Activated CD4-positive, alpha-beta T cell treated with anti-CD3 and anti-CD28 coated beads, Interleukin-2, amount 10 ng/mL, durations not matched to agents 24 days and 14 days (primary cell): ENCODE measurements at regions not wholly inside any gene's neighbourhood (a gene's known extent, or its start where the extent isn't known, plus 50 kb on each side); places are given as distances from the start of the nearest gene placed in this dataset.

Source experiments
- DNase-seq: peaks from one replicate; pipeline ENCODE4 v3.0.0; 2022
- H3K27ac Mint-ChIP-seq: one replicate; pipeline ENCODE4 v1.8.0; 2022; ENCODE audit warnings: mild to moderate bottlenecking, mixed read lengths
- H3K27me3 Mint-ChIP-seq: one replicate; pipeline ENCODE4 v1.8.0; 2022; ENCODE audit warnings: mixed read lengths
- H3K36me3 Mint-ChIP-seq: one replicate; pipeline ENCODE4 v1.8.0; 2022; ENCODE audit warnings: low read depth, mild to moderate bottlenecking, mixed read lengths
- H3K4me1 Mint-ChIP-seq: one replicate; pipeline ENCODE4 v1.8.0; 2021; ENCODE audit warnings: mixed read lengths
- H3K4me3 Mint-ChIP-seq: one replicate; pipeline ENCODE4 v1.8.0; 2022; ENCODE audit warnings: mild to moderate bottlenecking, moderate library complexity, mixed read lengths
- H3K9me3 Mint-ChIP-seq: one replicate; pipeline ENCODE4 v1.8.0; 2021; ENCODE audit warnings: mixed read lengths
- intact Hi-C: fragments of 100-400 bp; cut with micrococcal nuclease; formaldehyde crosslinking; loops from one replicate; pipeline ENCODE4 v1.15.1; 2023

- Mint-ChIP-seq H3K36me3 (no peaks in the 10 kb centered on the region), H3K9me3 (no peaks in the 10 kb centered on the region), H3K27me3 (no peaks in the 10 kb centered on the region), H3K27ac (no peak overlapping the region), H3K4me1 (no peaks in the 10 kb centered on the region), H3K4me3 (no peak overlapping the region)
- intact Hi-C loops = loop anchor here (1.0 to 5.0 kb wide), 2 partner anchors 552 to 594 kb away; partner anchors contain the start of gene RPRM
- peak; percentile 82 for DNase-seq
Observed at GRCh38 chr2:152925547-152926448, 207.4 kb downstream of the ARL6IP6 start.

DNA sequence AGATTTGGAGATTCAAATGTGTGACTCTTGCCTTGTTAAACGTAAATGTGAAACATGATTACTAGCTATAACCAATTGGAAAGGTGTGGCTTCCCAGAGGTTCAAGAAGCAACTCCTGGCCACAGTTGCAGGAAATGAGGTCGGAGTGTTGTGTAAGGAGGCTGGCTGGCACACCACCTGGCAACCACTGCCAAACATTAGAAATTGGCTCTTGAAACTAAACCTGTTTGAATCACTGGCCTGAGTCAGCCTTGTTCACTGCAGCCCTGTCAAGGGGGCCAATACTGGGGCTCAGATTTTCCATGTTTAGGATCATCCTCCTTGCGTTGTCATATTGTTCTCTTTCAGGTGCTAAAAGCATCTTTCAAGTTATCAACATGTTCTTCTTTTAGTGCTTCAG lies 206.3 kb downstream of the ARL6IP6 start:
- intact Hi-C loops = loop anchor here (5.0 kb wide), 1 partner anchor 553 kb away; the partner anchor contains the start of gene RPRM
- DNase-seq = no peak

DNA sequence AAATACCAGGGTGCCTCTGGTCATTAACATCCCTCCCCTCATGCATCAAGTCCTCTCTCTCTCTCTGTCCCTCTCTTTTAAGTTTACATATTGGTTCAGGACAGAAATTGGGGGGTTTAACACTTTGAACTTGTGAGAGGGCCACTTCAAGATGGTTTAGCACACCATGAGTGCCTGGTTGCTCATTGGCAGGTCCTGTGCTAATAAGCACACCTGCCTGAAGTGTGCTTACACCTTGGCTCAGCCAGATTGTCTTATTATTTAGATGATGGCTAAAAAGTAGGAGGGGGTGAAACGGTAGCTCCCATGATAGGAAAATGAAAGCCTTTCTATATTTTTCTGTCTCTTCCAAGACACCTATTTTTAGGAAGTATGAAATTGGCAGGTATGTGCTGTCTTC lies 205.8 kb downstream of the ARL6IP6 start:
- DNase-seq = no peak
- Mint-ChIP-seq H3K4me3 (no peak overlapping the region), H3K36me3 (no peaks in the 10 kb centered on the region), H3K9me3 (no peaks in the 10 kb centered on the region), H3K4me1 (no peaks in the 10 kb centered on the region), H3K27me3 (no peaks in the 10 kb centered on the region), H3K27ac (no peak overlapping the region)
- intact Hi-C loops = no loop called here

More for the DNA sequence above, 206.3 kb downstream of the ARL6IP6 start:
- H3K27me3 Mint-ChIP-seq = no peaks in the 10 kb centered on the region
- no peak overlapping the region for H3K27ac Mint-ChIP-seq
- no peaks in the 10 kb centered on the region for H3K9me3 Mint-ChIP-seq
- H3K36me3 Mint-ChIP-seq = no peaks in the 10 kb centered on the region
- H3K4me3 Mint-ChIP-seq = no peak overlapping the region
- no peaks in the 10 kb centered on the region for H3K4me1 Mint-ChIP-seq

GRCh38 chr2:152920846-152921245 lies 202.4 kb downstream of the ARL6IP6 start:
- Mint-ChIP-seq H3K27ac (no peak overlapping the region), H3K4me3 (no peak overlapping the region), H3K36me3 (no peaks in the 10 kb centered on the region), H3K27me3 (no peaks in the 10 kb centered on the region), H3K9me3 (no peaks in the 10 kb centered on the region), H3K4me1 (no peaks in the 10 kb centered on the region)
- intact Hi-C loops = no loop called here
- no peak for DNase-seq

DNA sequence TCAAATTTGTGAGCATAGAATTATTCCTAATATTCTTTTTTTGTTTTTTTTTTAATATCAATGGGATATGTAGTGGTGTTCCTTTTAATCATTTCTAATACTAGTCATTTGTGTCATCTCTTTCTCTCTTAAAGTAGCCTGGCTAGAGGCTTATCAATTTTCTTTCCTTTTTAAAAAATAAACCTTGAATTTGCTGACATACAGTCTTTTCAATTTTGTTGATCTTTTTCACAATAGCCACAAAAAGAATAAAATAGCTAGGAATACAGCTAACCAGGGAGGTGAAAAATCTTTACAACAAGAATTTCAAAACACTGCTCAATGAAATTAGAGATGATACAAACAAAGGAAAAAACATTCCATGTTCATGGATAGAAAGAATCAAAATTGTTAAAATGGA lies 192.6 kb downstream of the ARL6IP6 start:
- no peaks in the 10 kb centered on the region for H3K36me3 Mint-ChIP-seq
- no peaks in the 10 kb centered on the region for H3K4me1 Mint-ChIP-seq
- H3K4me3 Mint-ChIP-seq = no peak overlapping the region
- H3K27ac Mint-ChIP-seq = no peak overlapping the region
- no peak for DNase-seq
- no peaks in the 10 kb centered on the region for H3K9me3 Mint-ChIP-seq
- intact Hi-C loops = no loop called here
- H3K27me3 Mint-ChIP-seq = no peaks in the 10 kb centered on the region

- Mint-ChIP-seq H3K9me3 (no peaks in the 10 kb centered on the region), H3K27me3 (no peaks in the 10 kb centered on the region), H3K36me3 (no peaks in the 10 kb centered on the region), H3K27ac (no peak overlapping the region), H3K4me1 (no peaks in the 10 kb centered on the region), H3K4me3 (no peak overlapping the region)
- DNase-seq = no peak
- intact Hi-C loops = no loop called here
Observed at GRCh38 chr2:152907046-152907445, 188.6 kb downstream of the ARL6IP6 start.

GRCh38 chr2:152894051-152894450 lies 175.6 kb downstream of the ARL6IP6 start:
- no peaks in the 10 kb centered on the region for H3K9me3 Mint-ChIP-seq
- no peak overlapping the region for H3K4me3 Mint-ChIP-seq
- H3K27ac Mint-ChIP-seq = no peak overlapping the region
- no peaks in the 10 kb centered on the region for H3K36me3 Mint-ChIP-seq
- no peaks in the 10 kb centered on the region for H3K27me3 Mint-ChIP-seq
- intact Hi-C loops = no loop called here
- no peak for DNase-seq
- no peaks in the 10 kb centered on the region for H3K4me1 Mint-ChIP-seq

DNA sequence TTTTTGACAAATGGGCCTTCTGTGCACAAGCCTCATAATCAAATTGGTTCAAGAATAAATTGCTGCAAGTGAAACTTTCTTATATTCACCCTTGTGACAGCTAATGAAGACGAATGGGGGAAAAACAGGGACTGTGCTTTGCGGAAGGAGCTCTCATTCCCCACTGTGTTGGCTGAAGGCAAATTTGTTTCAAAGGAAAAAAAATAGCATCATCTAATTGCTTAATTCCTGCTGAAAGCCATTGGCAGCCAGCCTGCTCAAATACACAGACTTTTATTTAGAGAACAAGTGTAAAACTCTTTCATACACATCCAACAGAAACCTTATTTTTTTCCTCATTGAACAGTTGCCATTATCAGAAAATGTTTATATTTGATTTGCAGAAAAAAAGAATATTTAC lies 172.3 kb downstream of the ARL6IP6 start:
- H3K27ac Mint-ChIP-seq = no peak overlapping the region
- no peak for DNase-seq
- no peaks in the 10 kb centered on the region for H3K36me3 Mint-ChIP-seq
- H3K4me1 Mint-ChIP-seq = no peaks in the 10 kb centered on the region
- intact Hi-C loops = no loop called here
- no peaks in the 10 kb centered on the region for H3K9me3 Mint-ChIP-seq
- H3K4me3 Mint-ChIP-seq = no peak overlapping the region
- H3K27me3 Mint-ChIP-seq = no peaks in the 10 kb centered on the region

DNA sequence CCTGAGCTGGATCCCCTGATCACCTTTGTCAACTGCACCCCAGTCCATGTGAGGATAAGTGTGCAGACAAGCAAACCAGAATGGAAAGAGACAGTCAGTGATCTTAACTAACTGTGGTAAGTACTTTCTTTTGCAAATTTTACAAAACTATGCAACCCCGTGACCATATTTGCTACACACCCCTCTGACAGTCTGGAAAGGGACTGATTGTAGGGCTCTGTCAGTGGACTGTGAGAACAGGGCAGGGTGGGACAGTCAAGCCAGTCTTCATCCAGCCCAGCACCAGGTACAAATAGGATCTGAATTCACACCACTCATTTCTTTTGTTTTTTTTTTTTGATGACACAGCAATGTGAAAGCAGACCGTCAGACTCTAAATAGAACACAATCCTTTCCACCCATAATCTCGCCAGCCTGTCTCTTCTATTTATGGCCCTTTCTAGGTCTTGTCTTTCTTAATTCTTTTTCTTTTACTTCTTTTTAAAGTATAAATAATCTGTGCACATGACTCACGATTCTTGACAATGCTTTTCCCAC lies 165.6 kb downstream of the ARL6IP6 start:
- H3K27me3 Mint-ChIP-seq = no peaks in the 10 kb centered on the region
- intact Hi-C loops = no loop called here
- no peak for DNase-seq
- H3K36me3 Mint-ChIP-seq = no peaks in the 10 kb centered on the region
- H3K4me3 Mint-ChIP-seq = no peak overlapping the region
- H3K9me3 Mint-ChIP-seq = no peaks in the 10 kb centered on the region
- no peaks in the 10 kb centered on the region for H3K4me1 Mint-ChIP-seq
- no peak overlapping the region for H3K27ac Mint-ChIP-seq

- H3K27ac Mint-ChIP-seq = no peak overlapping the region
Observed at GRCh38 chr2:152881527-152881926, 163.1 kb downstream of the ARL6IP6 start.

DNA sequence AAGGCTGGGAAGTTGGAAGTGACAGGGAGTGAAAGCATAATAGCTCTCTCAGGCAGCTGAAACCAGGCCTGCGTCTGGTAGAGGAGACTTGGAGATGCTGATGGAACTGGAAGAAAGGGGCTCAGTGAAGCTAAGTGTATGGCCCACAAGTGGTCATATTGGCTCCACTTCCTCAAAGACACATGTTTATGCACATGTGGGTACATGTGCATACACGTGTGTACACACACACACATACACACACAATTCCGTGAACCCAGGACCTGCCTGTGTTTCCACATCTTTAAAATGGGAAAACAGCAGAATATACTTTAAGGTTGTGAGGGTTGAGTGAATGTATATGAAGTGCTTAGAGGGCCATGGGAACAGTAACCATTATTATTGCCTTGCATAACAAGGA lies 160.9 kb downstream of the ARL6IP6 start:
- Mint-ChIP-seq H3K4me1 (no peaks in the 10 kb centered on the region), H3K27me3 (no peaks in the 10 kb centered on the region), H3K36me3 (no peaks in the 10 kb centered on the region), H3K4me3 (no peak overlapping the region), H3K27ac (no peak overlapping the region), H3K9me3 (no peaks in the 10 kb centered on the region)
- DNase-seq = no peak
- intact Hi-C loops = no loop called here

More at GRCh38 chr2:152881527-152881926, 163.1 kb downstream of the ARL6IP6 start:
- Mint-ChIP-seq H3K4me1 (no peaks in the 10 kb centered on the region), H3K27me3 (no peaks in the 10 kb centered on the region), H3K9me3 (no peaks in the 10 kb centered on the region), H3K4me3 (no peak overlapping the region), H3K36me3 (no peaks in the 10 kb centered on the region)
- intact Hi-C loops = no loop called here
- DNase-seq = no peak

GRCh38 chr2:152875701-152876695 lies 157.6 kb downstream of the ARL6IP6 start:
- Mint-ChIP-seq H3K4me1 (no peaks in the 10 kb centered on the region), H3K4me3 (no peak overlapping the region), H3K36me3 (no peaks in the 10 kb centered on the region), H3K27ac (no peak overlapping the region), H3K9me3 (no peaks in the 10 kb centered on the region), H3K27me3 (no peaks in the 10 kb centered on the region)
- DNase-seq = no peak
- intact Hi-C loops = no loop called here

- Mint-ChIP-seq H3K27me3 (no peaks in the 10 kb centered on the region), H3K4me1 (no peaks in the 10 kb centered on the region), H3K36me3 (no peaks in the 10 kb centered on the region), H3K9me3 (no peaks in the 10 kb centered on the region), H3K27ac (no peak overlapping the region), H3K4me3 (no peak overlapping the region)
- no peak for DNase-seq
- intact Hi-C loops = no loop called here
Observed at GRCh38 chr2:152874955-152875354, 156.5 kb downstream of the ARL6IP6 start.

GRCh38 chr2:152870239-152870638 lies 151.8 kb downstream of the ARL6IP6 start:
- Mint-ChIP-seq H3K4me3 (no peak overlapping the region), H3K9me3 (no peaks in the 10 kb centered on the region), H3K36me3 (no peaks in the 10 kb centered on the region), H3K4me1 (no peaks in the 10 kb centered on the region), H3K27me3 (no peaks in the 10 kb centered on the region), H3K27ac (no peak overlapping the region)
- DNase-seq = no peak
- intact Hi-C loops = no loop called here
